Ecto neural progenitor cell (in vitro differentiated cells): ENCODE measurements at regions not wholly inside any gene's neighbourhood (a gene's known extent, or its start where the extent isn't known, plus 50 kb on each side); places are given as distances from the start of the nearest gene placed in this dataset.
"Not testable (repeated sequence)": the region's sequence is repeated elsewhere in the genome, so short reads cannot be mapped to it uniquely, and the experiment has no call there.

Experiments used
- DNase-seq: peaks from one replicate; pipeline ENCODE4 v3.0.0-alpha.2; 2018; ENCODE audit warnings: low spot score

DNA sequence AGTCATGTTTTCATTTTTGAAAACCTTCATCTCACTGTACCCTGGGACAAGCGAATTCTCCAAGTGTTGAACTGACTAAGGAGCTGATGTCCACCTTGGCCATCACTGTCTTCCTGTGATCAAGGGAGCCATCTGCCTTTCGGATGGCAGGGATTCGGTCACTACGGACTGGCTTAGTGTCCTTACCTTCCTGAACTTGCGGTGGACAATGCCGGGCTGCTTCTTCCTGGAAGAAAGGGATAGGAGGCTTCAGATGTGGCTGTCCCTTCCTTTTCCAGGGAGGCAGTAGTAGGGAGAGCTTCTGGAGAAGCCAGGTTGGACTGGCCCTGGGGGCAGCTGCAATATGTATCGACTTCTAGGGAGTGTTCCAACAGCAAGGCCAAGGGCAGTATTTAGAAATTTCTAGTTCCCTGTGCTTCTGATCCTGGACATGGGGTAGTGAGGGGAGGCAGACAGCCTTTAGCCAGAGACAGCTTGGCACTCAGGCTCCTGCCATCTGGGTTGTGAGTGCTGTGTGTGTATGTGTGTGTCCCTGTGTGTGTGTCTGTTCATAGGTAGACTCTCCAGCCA is 114.6 kb downstream of the IER5 start:
- no peak for DNase-seq

DNA sequence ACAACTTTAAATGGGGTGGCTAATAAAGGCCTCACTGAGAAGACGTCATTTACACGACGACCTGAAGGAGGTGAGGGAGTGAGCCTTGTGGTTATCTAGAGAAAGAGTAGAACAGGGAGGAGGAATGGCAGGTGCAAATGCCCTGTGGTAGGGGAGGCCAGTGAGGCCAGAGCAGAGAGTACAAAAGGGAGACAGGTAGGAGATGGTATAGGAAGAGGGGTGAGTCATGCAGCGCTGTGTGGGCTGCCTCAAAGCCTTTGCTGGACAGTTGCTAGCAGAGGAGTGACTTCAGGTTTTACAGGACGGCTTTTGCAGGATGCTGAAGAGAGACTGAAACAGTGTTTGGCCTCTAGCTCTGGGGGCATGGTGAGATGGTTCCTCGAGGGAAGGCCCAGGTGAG is 116.0 kb downstream of the IER5 start:
- no peak for DNase-seq

DNA sequence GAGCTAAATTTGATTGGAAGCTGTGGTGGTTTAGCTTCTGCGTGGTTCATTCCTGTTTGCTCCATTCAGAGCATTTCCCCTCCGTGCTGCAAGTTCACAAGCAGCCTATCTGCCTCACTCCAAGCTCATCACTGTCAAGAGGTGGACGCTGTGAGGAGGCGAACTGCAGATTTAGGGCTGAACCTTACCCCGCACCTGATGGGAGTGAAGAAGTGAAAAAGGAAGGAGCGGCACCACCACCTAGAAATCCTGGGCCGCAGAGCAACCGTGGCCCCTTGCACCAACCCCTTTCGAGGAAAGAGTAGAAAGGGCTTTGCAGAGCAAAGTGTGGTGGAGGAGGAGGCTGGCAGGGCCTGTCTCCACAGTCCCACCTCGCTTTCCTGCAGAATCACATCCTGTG is 117.4 kb downstream of the IER5 start:
- DNase-seq, result no peak

DNA sequence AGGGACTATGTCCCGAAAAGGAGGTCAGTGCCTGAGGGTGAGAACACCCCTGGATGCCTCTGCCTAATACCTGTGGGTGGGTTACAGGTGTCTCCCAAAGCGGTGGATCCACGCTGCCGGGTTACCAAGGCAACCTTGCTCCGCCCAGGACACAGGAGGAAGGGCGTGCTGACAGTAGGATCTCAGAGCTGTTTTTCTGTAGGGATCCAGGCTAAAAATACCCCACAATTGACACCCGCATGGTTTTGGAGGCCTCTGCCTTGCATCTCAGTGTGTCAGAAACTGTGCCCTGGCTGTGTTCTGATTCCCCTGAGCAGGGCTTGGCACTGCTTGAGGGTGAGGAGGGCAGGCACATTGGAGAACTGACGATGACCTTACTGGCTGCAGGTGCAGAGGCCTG is 118.0 kb downstream of the IER5 start:
- no peak for DNase-seq

DNA sequence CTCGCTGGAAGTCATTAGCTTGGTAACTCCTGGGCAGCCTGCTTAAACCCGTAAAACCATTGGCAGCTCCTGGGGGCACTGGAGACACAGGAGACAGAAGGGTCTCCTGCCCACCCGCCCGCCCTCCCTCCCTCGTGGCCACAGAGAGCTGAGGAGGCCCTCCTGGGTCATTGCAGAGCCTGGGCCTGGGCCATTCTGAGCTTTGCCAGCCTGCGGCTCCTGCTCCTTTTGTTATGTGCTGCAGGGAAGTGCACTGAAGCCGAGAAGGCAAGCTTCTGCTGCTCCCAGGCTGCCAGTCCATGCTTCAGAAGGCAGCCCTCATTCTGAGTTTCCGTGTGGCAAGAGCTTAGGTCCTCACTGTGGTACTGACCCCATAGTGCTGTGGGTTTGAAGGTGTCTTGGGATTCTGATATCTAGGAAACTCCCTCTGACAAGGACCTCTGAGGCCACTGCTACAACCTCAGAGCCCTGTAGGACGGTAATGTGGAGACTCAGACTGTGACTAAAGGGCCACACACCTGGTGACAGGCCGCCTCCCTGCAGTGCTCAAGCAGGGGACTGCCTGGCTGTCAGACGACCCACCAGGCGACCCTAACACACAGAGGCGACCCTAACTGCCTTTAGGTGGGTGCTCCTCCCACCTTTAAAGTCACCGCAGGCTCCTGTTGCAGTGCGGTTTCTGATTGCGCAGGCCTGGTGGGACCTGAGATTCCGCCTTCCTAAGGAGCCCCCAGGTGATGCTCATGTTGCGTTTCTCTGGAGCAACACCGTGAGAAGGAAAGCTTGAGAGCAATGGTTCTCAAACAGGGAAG is 118.7 kb downstream of the IER5 start:
- DNase-seq, result no peak

DNA sequence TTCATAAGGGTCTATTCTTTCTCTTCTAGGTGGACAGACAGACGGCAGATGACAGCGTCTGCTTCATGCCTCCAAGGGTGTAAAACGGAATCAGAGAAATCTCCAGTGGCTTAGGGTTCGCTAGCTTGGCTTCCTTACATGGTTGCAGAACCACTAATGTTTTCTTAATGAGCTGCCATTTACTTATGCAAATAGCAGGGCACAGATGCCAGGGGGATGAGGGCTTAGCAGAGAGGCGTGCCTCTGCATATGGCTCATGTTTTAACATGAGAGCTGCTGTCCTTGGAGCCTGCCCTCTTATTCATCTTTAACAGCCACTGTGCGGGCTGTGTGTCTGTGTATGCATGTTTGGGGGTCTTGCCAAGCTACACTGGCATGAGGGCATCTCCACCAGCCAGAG is 119.6 kb downstream of the IER5 start:
- no peak for DNase-seq

DNA sequence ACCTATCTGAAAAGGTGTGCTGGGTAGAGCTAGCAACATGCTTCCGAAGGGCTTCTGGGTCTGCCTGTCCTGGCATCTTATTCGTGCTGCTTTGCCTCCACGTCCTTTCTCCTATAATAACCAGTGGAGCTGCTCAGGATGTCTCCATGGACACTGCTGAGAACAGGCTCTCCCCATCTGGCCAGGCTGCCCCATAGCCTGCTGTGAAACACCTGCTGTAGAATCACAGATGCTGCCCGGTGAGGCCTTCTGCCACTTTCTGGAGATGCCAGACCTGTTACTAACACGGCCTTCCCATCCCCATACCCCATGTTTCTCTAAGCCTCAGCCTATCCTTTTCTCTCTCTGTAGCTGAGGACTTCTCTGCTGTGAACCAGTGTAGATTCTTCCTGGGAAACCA is 120.5 kb downstream of the IER5 start:
- DNase-seq, result no peak

DNA sequence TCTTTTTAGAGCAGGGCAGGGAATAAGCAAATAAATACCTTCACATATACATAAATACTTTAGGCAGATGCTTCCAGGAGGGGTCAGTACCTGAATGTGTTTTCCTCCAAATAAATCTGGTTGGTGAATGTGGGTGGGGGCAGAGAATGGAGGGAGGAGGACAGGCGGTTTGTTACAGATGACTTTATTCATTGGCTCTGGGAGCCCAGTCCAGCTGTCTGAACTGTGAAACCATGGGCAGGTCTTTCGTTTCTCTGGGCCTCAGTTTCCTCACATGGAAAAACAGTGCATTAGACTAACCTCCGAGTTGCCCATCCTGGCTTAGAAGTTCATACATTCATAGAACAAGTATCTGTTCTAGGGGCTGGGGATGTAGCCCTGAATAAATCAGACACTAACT is 124.6 kb downstream of the IER5 start:
- DNase-seq, result no peak

DNA sequence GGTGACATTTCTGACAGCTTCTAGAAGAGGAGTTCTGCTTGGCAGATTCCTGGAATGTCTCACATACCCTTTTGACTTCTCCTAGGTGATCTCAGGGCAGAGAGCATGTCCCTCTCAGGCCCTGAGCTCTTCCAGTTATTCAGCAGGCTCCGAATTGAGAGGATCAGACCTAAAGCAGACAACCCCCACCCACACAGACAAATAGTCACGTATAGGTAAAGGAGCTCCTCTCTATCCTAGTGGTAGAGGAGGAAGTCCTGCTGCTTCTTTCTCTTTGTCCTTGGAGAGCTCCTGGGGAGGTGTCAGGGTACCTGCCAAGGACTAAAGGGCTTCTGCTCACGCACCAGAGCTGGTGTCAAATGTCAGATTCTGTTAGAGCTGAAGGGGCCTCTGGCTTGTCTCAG is 128.1 kb downstream of the IER5 start:
- no peak for DNase-seq

DNA sequence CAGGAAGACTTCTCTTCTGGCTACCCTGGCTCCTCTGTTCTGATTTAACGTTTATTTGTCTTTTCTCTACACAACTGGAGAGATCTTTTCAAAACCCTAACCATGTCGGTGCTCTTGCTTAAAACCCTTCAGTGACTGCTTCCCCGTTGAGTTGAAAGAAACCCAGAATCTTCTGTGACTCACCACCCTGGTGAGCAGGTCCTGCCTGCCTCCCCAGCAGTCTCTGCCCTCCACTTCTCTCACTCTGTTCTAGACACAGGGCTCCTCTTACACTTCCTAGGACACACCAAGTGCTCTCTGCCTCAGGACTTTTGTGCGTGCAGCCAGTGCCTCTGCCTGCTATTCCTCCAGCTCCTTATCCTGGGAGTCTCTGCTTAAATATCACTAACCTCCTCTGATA is 131.4 kb downstream of the IER5 start:
- no peak for DNase-seq

DNA sequence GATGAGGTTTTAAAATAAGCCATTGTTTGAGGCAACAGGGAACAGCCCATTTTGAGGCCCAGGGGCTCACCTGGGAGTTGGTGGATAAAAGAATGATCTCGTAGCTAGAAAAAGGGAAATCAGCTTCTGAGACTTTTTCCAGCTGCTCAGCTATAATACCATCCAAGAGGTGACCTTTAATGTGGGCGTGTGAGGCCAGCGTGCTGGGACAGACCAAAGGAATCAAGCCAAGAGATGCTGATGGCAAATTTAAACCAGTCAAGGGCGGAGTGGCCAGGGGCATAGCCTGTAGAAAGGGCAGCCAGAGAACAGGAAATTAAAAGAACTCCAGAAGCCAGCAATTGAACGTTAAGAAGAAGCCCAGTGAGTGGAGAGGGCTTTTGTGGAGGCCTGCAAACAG is 132.6 kb downstream of the IER5 start:
- no peak for DNase-seq

DNA sequence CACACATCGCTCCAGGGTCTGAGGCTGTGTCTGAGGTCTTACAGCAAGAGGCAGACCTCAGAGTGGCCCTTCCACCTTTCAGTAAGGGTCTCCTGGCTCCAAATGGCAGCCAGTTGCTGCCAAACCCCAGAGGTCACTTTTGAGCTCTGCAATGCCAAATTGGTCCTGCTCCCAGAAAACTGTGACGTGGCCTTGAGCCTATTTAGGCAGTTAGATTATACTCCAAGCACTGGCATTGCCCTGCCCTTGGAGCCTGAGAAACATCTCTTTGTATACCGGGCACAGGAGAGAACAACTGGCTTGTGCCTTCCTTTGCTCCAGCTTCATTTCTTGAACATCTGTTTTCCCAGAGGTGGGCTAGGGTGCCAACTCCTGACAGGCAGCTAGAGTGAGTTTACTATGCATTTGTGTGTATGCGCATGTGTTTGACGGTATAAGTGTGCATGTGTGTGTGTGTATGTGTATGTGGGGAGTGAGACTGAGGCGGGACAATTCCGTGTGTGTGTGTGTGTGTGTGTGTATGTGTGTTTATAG is 134.5 kb downstream of the IER5 start:
- no peak for DNase-seq

DNA sequence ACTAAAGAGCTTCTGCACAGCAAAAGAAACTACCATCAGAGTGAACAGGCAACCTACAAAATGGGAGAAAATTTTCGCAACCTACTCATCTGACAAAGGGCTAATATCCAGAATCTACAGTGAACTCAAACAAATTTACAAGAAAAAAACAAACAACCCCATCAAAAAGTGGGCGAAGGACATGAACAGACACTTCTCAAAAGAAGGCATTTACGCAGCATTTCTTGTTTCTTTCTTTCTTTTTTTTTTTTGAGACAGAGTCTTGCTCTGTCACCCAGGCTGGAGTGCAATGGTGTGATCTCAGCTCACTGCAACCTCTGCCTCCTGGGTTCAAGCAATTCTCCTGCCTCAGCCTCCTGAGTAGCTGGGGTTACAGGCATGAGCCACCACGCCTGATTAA is 138.2 kb downstream of the IER5 start:
- not testable (repeated sequence) for DNase-seq

DNA sequence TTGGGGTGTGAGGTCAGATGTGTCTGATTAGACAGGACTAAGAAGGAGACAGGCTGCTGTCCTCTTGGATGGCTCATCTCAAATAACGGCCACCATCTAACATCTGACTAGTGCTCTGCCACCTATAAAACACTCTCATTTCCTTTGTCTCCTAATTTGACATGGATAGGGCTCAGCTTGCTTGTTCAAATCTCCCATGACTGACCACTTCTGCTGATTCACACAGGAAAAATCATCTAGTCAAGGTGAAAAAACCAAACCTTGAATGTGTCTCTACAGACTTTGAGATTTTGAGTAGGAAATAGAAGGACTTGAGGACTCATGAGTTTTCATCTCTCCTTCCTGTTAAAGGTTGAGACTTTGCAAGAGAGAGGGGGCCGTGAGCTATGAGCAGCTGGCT is 150.6 kb downstream of the IER5 start:
- no peak for DNase-seq

DNA sequence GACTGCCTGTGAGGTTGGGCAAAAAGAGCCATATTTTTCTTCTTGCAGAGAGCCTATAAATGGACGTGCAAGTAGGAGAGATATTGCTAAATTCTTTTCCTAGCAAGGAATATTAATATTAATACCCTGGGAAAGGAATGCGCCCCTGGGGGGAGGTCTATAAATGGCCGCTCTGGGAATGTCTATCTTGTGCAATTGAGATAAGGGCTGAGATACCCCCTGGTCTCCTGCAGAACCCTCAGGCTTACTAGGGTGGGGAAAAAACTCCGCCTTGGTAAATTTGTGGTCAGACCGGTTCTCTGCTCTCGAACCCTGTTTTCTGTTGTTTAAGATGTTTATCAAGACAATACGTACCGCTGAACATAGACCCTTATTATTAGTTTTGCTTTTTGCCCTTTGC is 157.8 kb downstream of the IER5 start:
- not testable (repeated sequence) for DNase-seq

DNA sequence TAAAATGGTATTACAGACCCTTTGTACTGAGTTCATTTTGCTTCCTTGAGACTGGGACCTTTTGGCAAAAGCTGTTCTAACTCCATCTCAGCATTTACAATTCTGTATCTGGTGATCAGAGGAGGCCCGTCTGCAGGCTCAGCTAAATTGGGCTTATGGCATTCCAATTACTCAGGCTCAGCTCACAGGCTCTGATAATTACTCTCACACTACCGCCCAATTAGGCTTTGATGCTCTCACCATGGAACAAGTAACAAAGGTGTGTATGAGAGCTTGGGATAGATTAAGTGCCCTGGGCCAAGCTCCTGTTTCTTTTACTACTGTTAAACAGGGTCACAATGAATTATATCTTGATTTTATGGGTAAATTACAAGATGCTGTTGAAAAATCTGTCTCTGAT is 159.9 kb downstream of the IER5 start:
- not testable (repeated sequence) for DNase-seq

DNA sequence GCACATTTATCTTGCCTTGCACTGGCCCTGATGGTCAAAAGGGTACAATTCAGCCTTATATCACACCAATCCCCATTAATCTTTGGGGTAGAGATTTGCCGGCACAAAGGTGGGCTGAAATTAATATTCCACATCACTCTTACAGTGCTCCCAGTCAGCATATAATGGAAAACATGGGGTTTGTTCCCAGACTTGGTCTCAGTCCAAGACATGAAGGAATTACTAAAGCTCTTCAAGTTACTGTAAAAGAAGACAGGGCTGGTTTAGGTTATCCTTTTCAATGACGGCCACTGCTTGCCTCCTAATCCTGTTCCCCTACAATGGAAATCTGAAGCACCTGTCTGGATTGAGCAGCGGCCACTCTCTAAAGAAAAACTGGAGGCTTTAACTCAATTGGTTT is 160.7 kb downstream of the IER5 start:
- no peak for DNase-seq

DNA sequence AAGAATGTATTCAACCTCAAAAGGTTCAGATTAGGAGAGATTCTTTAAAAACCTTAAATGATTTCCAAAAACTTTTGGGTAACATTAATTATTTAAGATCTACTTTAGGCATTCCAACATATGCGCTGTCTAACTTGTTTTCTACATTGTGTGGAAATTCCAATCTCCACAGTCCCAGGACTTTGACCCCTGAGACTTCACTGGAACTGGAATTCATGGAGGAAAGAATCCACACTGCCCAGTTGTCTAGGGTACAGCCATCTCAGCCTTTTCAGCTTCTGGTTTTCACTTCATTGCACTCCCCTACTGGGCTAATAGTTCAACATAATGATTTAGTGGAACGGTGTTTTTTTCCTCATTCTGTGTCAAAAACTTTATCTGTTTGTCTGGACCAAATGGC is 161.5 kb downstream of the IER5 start:
- DNase-seq, result no peak

DNA sequence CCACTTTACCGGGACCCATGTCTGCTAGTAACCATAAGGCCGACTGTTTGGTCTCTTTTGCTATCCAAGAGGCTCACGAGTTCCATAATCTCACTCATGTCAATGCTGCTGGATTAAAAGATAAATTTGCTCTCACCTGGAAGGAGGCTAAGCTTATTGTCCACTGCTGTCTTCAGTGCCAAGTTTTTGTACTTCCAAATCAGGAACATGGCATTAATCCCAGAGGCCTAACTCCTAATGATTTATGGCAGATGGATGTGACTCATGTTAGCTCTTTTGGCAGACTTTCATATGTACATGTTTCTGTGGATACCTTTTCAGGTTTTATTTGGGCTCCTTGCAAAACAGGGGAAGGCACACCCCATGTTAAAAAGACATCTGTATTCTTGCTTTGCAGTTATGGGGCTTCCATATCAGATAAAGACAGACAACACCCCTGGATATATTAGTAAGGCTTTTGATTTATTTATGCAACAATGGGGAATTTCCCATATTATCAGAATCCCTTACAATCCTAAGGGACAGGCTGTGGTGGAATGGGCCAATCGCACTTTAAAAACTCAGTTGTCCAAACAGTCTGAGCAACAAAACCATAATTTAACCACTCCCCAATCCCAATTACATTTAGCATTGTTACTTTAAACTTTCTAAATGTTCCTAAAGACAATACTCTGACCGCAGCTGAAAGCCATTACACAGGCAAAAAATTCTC is 162.7 kb downstream of the IER5 start:
- no peak for DNase-seq

DNA sequence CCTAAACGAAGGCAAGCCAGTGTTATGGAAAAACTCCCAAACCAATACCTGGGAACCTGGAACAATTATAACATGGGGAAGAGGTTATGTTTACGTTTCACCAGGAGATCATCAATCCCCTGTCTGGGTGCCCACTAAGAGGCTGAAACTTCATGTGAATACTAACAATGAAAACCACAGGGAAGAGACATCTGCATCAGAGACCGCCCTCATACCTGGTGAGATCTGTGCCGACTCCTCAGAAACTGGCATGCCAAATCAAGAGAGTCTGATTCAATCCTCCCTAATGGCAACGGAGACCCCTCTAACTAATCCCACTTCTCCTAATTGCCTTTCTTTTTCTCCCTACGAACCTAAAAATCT is 163.2 kb downstream of the IER5 start:
- no peak for DNase-seq

DNA sequence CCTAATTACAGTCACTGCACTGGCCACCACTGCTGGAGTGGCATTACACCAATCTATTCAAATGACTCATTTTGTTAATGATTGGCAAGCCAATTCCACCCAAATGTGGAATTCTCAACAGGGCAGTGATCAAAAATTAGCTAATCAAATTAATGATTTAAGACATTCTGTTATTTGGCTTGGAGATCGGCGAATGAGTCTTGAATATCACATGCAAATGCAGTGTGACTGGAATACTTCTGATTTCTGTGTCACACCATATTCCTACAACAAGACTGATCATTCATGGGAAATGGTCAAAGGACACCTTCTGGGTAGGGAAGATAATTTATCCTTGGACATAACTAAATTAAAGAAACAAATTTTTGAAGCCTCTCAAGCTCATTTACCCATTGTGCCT is 165.1 kb downstream of the IER5 start:
- not testable (repeated sequence) for DNase-seq

DNA sequence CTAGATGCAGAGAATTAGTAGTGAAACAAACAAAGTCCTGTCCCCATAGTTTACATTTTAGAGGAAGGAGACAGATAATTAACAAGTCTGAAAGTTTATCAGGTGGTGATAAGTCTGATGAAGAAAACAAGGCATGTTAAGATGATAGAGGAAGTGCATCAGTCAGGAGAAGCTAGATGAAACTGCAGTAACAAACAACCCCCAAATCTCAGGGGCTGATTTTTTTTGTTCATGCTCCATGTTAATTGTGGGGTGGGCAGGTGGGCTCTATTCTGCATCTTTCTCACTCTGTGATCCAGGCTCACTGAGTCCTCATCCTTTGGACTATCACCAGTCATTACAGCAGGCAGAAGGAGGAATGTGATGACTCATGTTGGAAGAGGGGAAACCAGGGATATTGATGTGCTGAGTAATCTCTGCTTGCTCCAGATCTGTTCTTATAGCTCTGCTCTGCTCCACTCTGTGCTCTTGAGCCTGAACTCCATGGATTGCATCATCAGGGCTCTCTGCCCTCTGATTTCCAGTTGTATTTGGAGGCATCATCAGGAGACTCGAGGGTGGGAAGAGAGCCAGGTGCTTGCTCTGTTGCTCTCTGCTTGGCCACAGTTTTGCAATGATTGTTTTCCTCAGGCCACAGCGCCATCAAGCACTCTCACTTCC is 166.9 kb downstream of the IER5 start:
- DNase-seq, result no peak

DNA sequence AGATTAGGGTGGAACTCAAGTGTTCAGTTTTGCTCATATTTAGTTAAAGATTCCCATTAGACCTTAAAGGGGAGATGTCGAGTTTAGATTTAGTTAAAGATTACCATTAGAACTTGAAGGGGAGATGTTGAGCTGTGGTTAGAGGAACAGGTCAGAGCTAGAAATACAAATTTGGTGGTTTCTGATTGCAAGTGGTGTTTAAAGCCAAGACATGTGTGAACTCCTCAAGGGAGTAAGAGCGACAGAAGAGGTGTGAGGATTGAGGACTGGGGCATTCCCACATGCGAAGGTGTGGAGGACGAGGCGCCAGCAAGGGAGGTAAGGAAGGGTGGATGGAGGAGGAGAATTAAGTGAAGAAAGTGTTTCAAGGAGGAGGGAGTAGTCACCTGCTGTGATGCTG is 168.6 kb downstream of the IER5 start:
- DNase-seq, result no peak
